GM18861 (cell line): ENCODE measurements at regions not wholly inside any gene's neighbourhood (a gene's known extent, or its start where the extent isn't known, plus 50 kb on each side); places are given as distances from the start of the nearest gene placed in this dataset.

Experiments used
- ATAC-seq: cut with Tn5 transposase; IDR thresholded peaks from one replicate; pipeline ENCODE4 v1.9.1; 2021; ENCODE audit not compliant: unreplicated experiment

- no peak for ATAC-seq
These were observed 820.5 kb upstream of the POU3F3 start for GRCh38 chr2:104033399-104033798.

- no peak for ATAC-seq
These were observed 813.1 kb upstream of the POU3F3 start for GRCh38 chr2:104040771-104041170.

GRCh38 chr2:104041351-104041750 lies 812.6 kb upstream of the POU3F3 start:
- ATAC-seq = no peak

GRCh38 chr2:104043864-104044263 lies 810.1 kb upstream of the POU3F3 start:
- ATAC-seq = no peak

GRCh38 chr2:104045071-104045470 lies 808.8 kb upstream of the POU3F3 start:
- no peak for ATAC-seq

GRCh38 chr2:104046466-104046865 lies 807.4 kb upstream of the POU3F3 start:
- ATAC-seq = no peak

GRCh38 chr2:104047516-104047915 lies 806.4 kb upstream of the POU3F3 start:
- no peak for ATAC-seq

- no peak for ATAC-seq
These were observed 804.5 kb upstream of the POU3F3 start for GRCh38 chr2:104049438-104049837.

GRCh38 chr2:104049981-104050380 lies 803.9 kb upstream of the POU3F3 start:
- no peak for ATAC-seq

- no peak for ATAC-seq
These were observed 803.2 kb upstream of the POU3F3 start for GRCh38 chr2:104050656-104051242.

GRCh38 chr2:104051766-104052165 lies 802.1 kb upstream of the POU3F3 start:
- ATAC-seq = no peak

GRCh38 chr2:104052356-104052755 lies 801.6 kb upstream of the POU3F3 start:
- ATAC-seq = no peak

GRCh38 chr2:104056451-104056850 lies 797.5 kb upstream of the POU3F3 start:
- no peak for ATAC-seq

GRCh38 chr2:104068665-104069064 lies 785.2 kb upstream of the POU3F3 start:
- no peak for ATAC-seq

- ATAC-seq = no peak
These were observed 776.3 kb upstream of the POU3F3 start for GRCh38 chr2:104077573-104077972.

- ATAC-seq = no peak
These were observed 775.3 kb upstream of the POU3F3 start for GRCh38 chr2:104078431-104079157.

GRCh38 chr2:104088745-104089144 lies 765.2 kb upstream of the POU3F3 start:
- ATAC-seq = no peak

GRCh38 chr2:104090407-104090806 lies 763.5 kb upstream of the POU3F3 start:
- ATAC-seq = no peak

- ATAC-seq = no peak
These were observed 762.0 kb upstream of the POU3F3 start for GRCh38 chr2:104091894-104092293.

GRCh38 chr2:104092886-104093285 lies 761.0 kb upstream of the POU3F3 start:
- ATAC-seq = no peak

GRCh38 chr2:104102615-104103014 lies 751.3 kb upstream of the POU3F3 start:
- ATAC-seq = no peak

GRCh38 chr2:104109356-104109755 lies 744.6 kb upstream of the POU3F3 start:
- no peak for ATAC-seq

GRCh38 chr2:104118889-104119288 lies 735.0 kb upstream of the POU3F3 start:
- no peak for ATAC-seq
